NCI-H524 treated with DMSO at 0.1 percent for 48 hours (cell line): ENCODE measurements at regions not wholly inside any gene's neighbourhood (a gene's known extent, or its start where the extent isn't known, plus 50 kb on each side); places are given as distances from the start of the nearest gene placed in this dataset.
"Not testable (repeated sequence)": the region's sequence is repeated elsewhere in the genome, so short reads cannot be mapped to it uniquely, and the experiment has no call there.

Experiments used
- DNase-seq: peaks from one replicate; lab custom pipeline; 2025; lab: John Stamatoyannopoulos, UW

- DNase-seq: no peak
Observed at GRCh38 chr12:84135586-84136279, 776.9 kb downstream of the SLC6A15 start.

- DNase-seq: no peak
Observed at GRCh38 chr12:84134797-84135366, 777.7 kb downstream of the SLC6A15 start.

- no peak for DNase-seq
Observed at GRCh38 chr12:84131076-84131475, 781.5 kb downstream of the SLC6A15 start.

GRCh38 chr12:84128117-84128991 lies 784.2 kb downstream of the SLC6A15 start:
- peak; percentile 34 for DNase-seq

GRCh38 chr12:84124211-84124610 lies 788.4 kb downstream of the SLC6A15 start:
- no peak for DNase-seq

- DNase-seq: no peak
Observed at GRCh38 chr12:84117190-84117589, 795.4 kb downstream of the SLC6A15 start.

GRCh38 chr12:84113666-84114065 lies 798.9 kb downstream of the SLC6A15 start:
- no peak for DNase-seq

- not testable (repeated sequence) for DNase-seq
Observed at GRCh38 chr12:84103886-84104285, 808.7 kb downstream of the SLC6A15 start.

GRCh38 chr12:84101963-84102362 lies 810.6 kb downstream of the SLC6A15 start:
- DNase-seq: not testable (repeated sequence)

- DNase-seq: not testable (repeated sequence)
Observed at GRCh38 chr12:84099591-84099990, 813.0 kb downstream of the SLC6A15 start.

GRCh38 chr12:84091651-84092050 lies 820.9 kb downstream of the SLC6A15 start:
- DNase-seq: no peak

GRCh38 chr12:84089356-84089755 lies 823.2 kb downstream of the SLC6A15 start:
- no peak for DNase-seq

GRCh38 chr12:84085046-84085445 lies 827.6 kb downstream of the SLC6A15 start:
- DNase-seq: no peak

- DNase-seq: no peak
Observed at GRCh38 chr12:84079626-84080025, 833.0 kb downstream of the SLC6A15 start.

- DNase-seq: no peak
Observed at GRCh38 chr12:84077679-84078078, 834.9 kb downstream of the SLC6A15 start.

GRCh38 chr12:84075991-84076390 lies 836.6 kb downstream of the SLC6A15 start:
- DNase-seq: no peak

- no peak for DNase-seq
Observed at GRCh38 chr12:84073401-84073800, 839.2 kb downstream of the SLC6A15 start.

GRCh38 chr12:84072961-84073360 lies 839.6 kb downstream of the SLC6A15 start:
- no peak for DNase-seq

- DNase-seq: no peak
Observed at GRCh38 chr12:84070292-84070691, 842.3 kb downstream of the SLC6A15 start.

GRCh38 chr12:84069699-84070098 lies 842.9 kb downstream of the SLC6A15 start:
- DNase-seq: no peak

GRCh38 chr12:84069198-84069597 lies 843.4 kb downstream of the SLC6A15 start:
- DNase-seq: no peak

GRCh38 chr12:84058136-84058535 lies 854.5 kb downstream of the SLC6A15 start:
- no peak for DNase-seq

GRCh38 chr12:84054811-84055210 lies 857.8 kb downstream of the SLC6A15 start:
- DNase-seq: no peak
